ENCODE measurements at regions not wholly inside any gene's neighbourhood (a gene's known extent, or its start where the extent isn't known, plus 50 kb on each side); places are given as distances from the start of the nearest gene placed in this dataset.

- no peak for DNase-seq
- TF ChIP-seq CTCF (IDR thresholded peaks at IDR 0.05) (no peak), POLR2A (IDR thresholded peaks at IDR 0.05) (no peak)
- H3K27me3 ChIP-seq = no peaks in the 10 kb centered on the region
- H3K36me3 ChIP-seq = no peaks in the 10 kb centered on the region
- no peak overlapping the region for H3K27ac ChIP-seq
- H3K4me3 ChIP-seq (replicated peaks in 1 of 3) = no peak overlapping the region
- intact Hi-C loops (cut with DNase I) = no loop called here
- H3K4me1 ChIP-seq = peaks cover 0 to 8% of the 10 kb centered on the region in 2 donors
- WGBS, 2 donors = 96% methylated on average over 7 of the region's 7 CpGs
- no peaks in the 10 kb centered on the region for H3K9me3 ChIP-seq
These were observed 319.7 kb downstream of the CYP26B1 start for GRCh38 chr2:71827973-71828372.

GRCh38 chr2:71827524-71827901, 320.1 kb downstream of the CYP26B1 start:
- no peak for DNase-seq
- WGBS, 2 donors = 85 to 93% methylated on average over 6 of the region's 6 CpGs
- TF ChIP-seq CTCF (IDR thresholded peaks at IDR 0.05) (no peak), POLR2A (IDR thresholded peaks at IDR 0.05) (no peak)

GRCh38 chr2:71826826-71827523, 320.7 kb downstream of the CYP26B1 start:
- Histone ChIP-seq H3K36me3 (no peaks in the 10 kb centered on the region), H3K4me1 (peaks cover 0 to 8% of the 10 kb centered on the region in 2 donors), H3K9me3 (no peaks in the 10 kb centered on the region), H3K4me3 (replicated peaks in 1 of 3) (no peak overlapping the region), H3K27me3 (no peaks in the 10 kb centered on the region), H3K27ac (no peak overlapping the region)
- no peak for TF ChIP-seq POLR2A (IDR thresholded peaks at IDR 0.05)
- no peak for TF ChIP-seq CTCF (IDR thresholded peaks at IDR 0.05)
- WGBS, 2 donors = 71 to 77% methylated on average over 5 of the region's 5 CpGs
- DNase-seq = no peak
- intact Hi-C loops (cut with DNase I) = no loop called here

More at GRCh38 chr2:71827524-71827901, 320.1 kb downstream of the CYP26B1 start:
- Histone ChIP-seq H3K27ac (no peak overlapping the region), H3K9me3 (no peaks in the 10 kb centered on the region), H3K4me1 (peaks cover 0 to 8% of the 10 kb centered on the region in 2 donors), H3K27me3 (no peaks in the 10 kb centered on the region), H3K36me3 (no peaks in the 10 kb centered on the region), H3K4me3 (replicated peaks in 1 of 3) (no peak overlapping the region)
- intact Hi-C loops (cut with DNase I) = no loop called here

GRCh38 chr2:71826299-71826698, 321.4 kb downstream of the CYP26B1 start:
- no peak for TF ChIP-seq POLR2A (IDR thresholded peaks at IDR 0.05)
- TF ChIP-seq CTCF (IDR thresholded peaks at IDR 0.05) = no peak
- DNase-seq = no peak
- H3K9me3 ChIP-seq = no peaks in the 10 kb centered on the region
- no peak overlapping the region for H3K27ac ChIP-seq
- H3K4me1 ChIP-seq = peaks cover 0 to 8% of the 10 kb centered on the region in 2 donors
- WGBS, 2 donors = 87 to 89% methylated on average over 3 of the region's 3 CpGs
- no peak overlapping the region for H3K4me3 ChIP-seq (replicated peaks in 1 of 3)
- no peaks in the 10 kb centered on the region for H3K36me3 ChIP-seq
- no peaks in the 10 kb centered on the region for H3K27me3 ChIP-seq
- intact Hi-C loops (cut with DNase I) = no loop called here

- Histone ChIP-seq H3K4me1 (no peaks in the 10 kb centered on the region), H3K27ac (no peak overlapping the region), H3K36me3 (no peaks in the 10 kb centered on the region), H3K4me3 (replicated peaks in 1 of 3) (no peak overlapping the region), H3K27me3 (no peaks in the 10 kb centered on the region), H3K9me3 (no peaks in the 10 kb centered on the region)
- no peak for TF ChIP-seq CTCF (IDR thresholded peaks at IDR 0.05)
- no peak for TF ChIP-seq POLR2A (IDR thresholded peaks at IDR 0.05)
- WGBS, 2 donors = 88 to 98% methylated on average over 2 of the region's 2 CpGs
- no peak for DNase-seq
- intact Hi-C loops (cut with DNase I) = no loop called here
These were observed 323.2 kb downstream of the CYP26B1 start for GRCh38 chr2:71824436-71824835.
